Endothelial cell of umbilical vein (primary cell): ENCODE measurements at regions not wholly inside any gene's neighbourhood (a gene's known extent, or its start where the extent isn't known, plus 50 kb on each side); places are given as distances from the start of the nearest gene placed in this dataset.

ENCODE experiments used
- BruUV-seq: library from RNA; stranded (reverse); fragments of 400-500 nt; replicated peaks from 2 replicates; lab custom pipeline; 2021; lab: Mats Ljungman, UMichigan
- CTCF ChIA-PET: fragments of 300-600, 350-600 bp; sonication (Branson Sonifier 250); formaldehyde crosslinking; loops from one replicate; lab custom pipeline; 2021; ENCODE audit warnings: antibody characterized with exemption, inconsistent platforms; lab: Charles Lee
- POLR2A ChIA-PET: fragments of 300-600, 350-600 bp; sonication (Branson Sonifier 250); formaldehyde crosslinking; loops from one replicate; lab custom pipeline; 2021; ENCODE audit warnings: antibody characterized with exemption, inconsistent platforms; lab: Charles Lee
- DNase-seq: peaks from one replicate; pipeline ENCODE4 v3.0.0-alpha.2; 2011; ENCODE audit warnings: low read depth, low spot score
- FAIRE-seq: peaks from 2 replicates; lab custom pipeline; 2011; peaks lifted over from hg19 to GRCh38; lab: Jason Lieb, UNC
- H2AFZ ChIP-seq: 2 replicates; pipeline ENCODE4 v1.6.0; 2012; ENCODE audit warnings: low read depth, low read length, control low read depth, inconsistent platforms
- H3K27ac ChIP-seq: 2 replicates; pipeline ENCODE4 v1.5.1; 2011; ENCODE audit warnings: low read depth, mild to moderate bottlenecking, control low read depth, low read length, moderate library complexity; ENCODE audit not compliant: insufficient read depth
- H3K27me3 ChIP-seq, 2 experiments: 2 replicates each; pipeline versions ENCODE4 v1.6.0 to v1.6.1; 2011; ENCODE audit warnings: low read length in 2 of 2, mixed read lengths in 1 of 2; ENCODE audit not compliant: control insufficient read depth in 2 of 2, insufficient read depth in 2 of 2
- H3K36me3 ChIP-seq, 2 experiments: 2 replicates in 1 of 2; 3 replicates in 1 of 2; pipeline ENCODE4 v1.5.1; 2011; ENCODE audit warnings: low read length in 2 of 2, mild to moderate bottlenecking in 1 of 2, moderate library complexity in 1 of 2; ENCODE audit not compliant: control insufficient read depth in 2 of 2, insufficient read depth in 2 of 2; ENCODE audit errors: extremely low read depth in 1 of 2
- H3K4me1 ChIP-seq: 3 replicates; pipeline ENCODE4 v1.5.1; 2011; ENCODE audit warnings: mild to moderate bottlenecking, low read length; ENCODE audit not compliant: control insufficient read depth, insufficient read depth; ENCODE audit errors: extremely low read depth
- H3K4me2 ChIP-seq: 2 replicates; pipeline ENCODE4 v1.6.1; 2011; ENCODE audit warnings: low read length, control low read depth, mixed read lengths; ENCODE audit not compliant: insufficient read depth
- H3K4me3 ChIP-seq, 3 experiments: fragments of 200-600 bp in 1 of 3; sonication (generic), shearing (Covaris generic) in 1 of 3; replicated peaks in 1 of 3; 2 replicates each; pipeline ENCODE4 v1.5.1; 2011 to 2016; ENCODE audit warnings: control low read depth in 3 of 3, low read length in 3 of 3, mild to moderate bottlenecking in 2 of 3, inconsistent platforms in 1 of 3, low read depth in 1 of 3, moderate library complexity in 1 of 3; ENCODE audit not compliant: insufficient read depth in 1 of 3
- H3K79me2 ChIP-seq: 2 replicates; pipeline ENCODE4 v1.6.0; 2012; ENCODE audit warnings: low read length, inconsistent platforms; ENCODE audit not compliant: control insufficient read depth, insufficient read depth
- H3K9ac ChIP-seq: replicated peaks from 2 replicates; pipeline ENCODE3; 2011; ENCODE audit warnings: low read length, control low read depth; ENCODE audit not compliant: insufficient read depth; ENCODE audit errors: extremely low read depth
- H3K9me1 ChIP-seq: replicated peaks from 3 replicates; pipeline ENCODE4 v1.6.0; 2011; ENCODE audit warnings: mild to moderate bottlenecking, low read length; ENCODE audit not compliant: control insufficient read depth, insufficient read depth; ENCODE audit errors: extremely low read depth
- H3K9me3 ChIP-seq: replicated peaks from 2 replicates; pipeline ENCODE4 v1.5.1; 2012; ENCODE audit warnings: low read length, inconsistent platforms; ENCODE audit not compliant: control insufficient read depth, insufficient read depth
- H4K20me1 ChIP-seq: replicated peaks from 2 replicates; pipeline ENCODE3; 2011; ENCODE audit warnings: mild to moderate bottlenecking, low read length; ENCODE audit not compliant: control insufficient read depth, insufficient read depth; ENCODE audit errors: extremely low read depth
- EZH2 ChIP-seq: IDR thresholded peaks from 2 replicates; pipeline ENCODE4 v1.6.1; 2012; ENCODE audit warnings: borderline replicate concordance, low read depth, mild to moderate bottlenecking, moderate library complexity, low read length, inconsistent platforms; ENCODE audit not compliant: severe bottlenecking
- FOS ChIP-seq: IDR thresholded peaks from 2 replicates; pipeline ENCODE4 v1.6.1; 2011; ENCODE audit warnings: mild to moderate bottlenecking, low read length, moderate library complexity, borderline replicate concordance; ENCODE audit not compliant: insufficient read depth
- GATA2 ChIP-seq: IDR thresholded peaks from 2 replicates; pipeline ENCODE4 v1.7.0; 2011; ENCODE audit warnings: low read depth, mild to moderate bottlenecking, moderate library complexity, mixed read lengths, low read length; ENCODE audit not compliant: insufficient read length, insufficient read depth
- JUN ChIP-seq: IDR thresholded peaks from 2 replicates; pipeline ENCODE4 v1.6.1; 2011; ENCODE audit warnings: borderline replicate concordance, low read depth; ENCODE audit not compliant: insufficient read length, insufficient read depth
- MAX ChIP-seq: IDR thresholded peaks from 2 replicates; pipeline ENCODE4 v1.6.1; 2011; ENCODE audit not compliant: insufficient read depth, insufficient read length
- MYC ChIP-seq: IDR thresholded peaks from one replicate; pipeline ENCODE4 v1.6.1; 2011; ENCODE audit warnings: mild to moderate bottlenecking, low read depth, low read length
- POLR2A ChIP-seq: IDR thresholded peaks from 2 replicates; pipeline ENCODE4 v1.6.1; 2012; ENCODE audit warnings: low read depth, mild to moderate bottlenecking, control low read depth, low read length
- POLR2AphosphoS5 ChIP-seq: IDR thresholded peaks from 2 replicates; pipeline ENCODE4 v1.6.1; 2012; ENCODE audit warnings: low read depth, mild to moderate bottlenecking, control low read depth, low read length, moderate library complexity; ENCODE audit not compliant: insufficient read depth
- dilution Hi-C: fragments of 300-500 bp; cut with MboI; formaldehyde crosslinking; loops from one replicate; pipeline ENCODE4 v1.15.0; 2019; ENCODE audit warnings: low sequenced_read_pairs; ENCODE audit not compliant: extremely low pct_ligation_motif_present
- intact Hi-C: fragments of 100-400 bp; cut with micrococcal nuclease; formaldehyde crosslinking; loops from one replicate; pipeline ENCODE4 v1.10.0; 2022
- TF ChIP-seq, protein P1 (sequence below), 2 donors: IDR thresholded peaks; 1 replicate in 1 of 2; 2 replicates in 1 of 2; pipeline ENCODE4 v1.5.1; 2011; ENCODE audit warnings: low read length in 2 of 2, mild to moderate bottlenecking in 2 of 2, moderate library complexity in 2 of 2, control low read depth in 1 of 2, inconsistent platforms in 1 of 2, low read depth in 1 of 2; ENCODE audit not compliant: insufficient read depth in 1 of 2; ENCODE audit errors: extremely low read depth in 1 of 2

GRCh38 chr20:4089756-4090487 is 58.7 kb upstream of the SMOX start:
- Histone ChIP-seq H3K9ac (no peak overlapping the region), H3K4me3 (no peak overlapping the region), H3K79me2 (no peaks in the 10 kb centered on the region), H3K27me3 (no peaks in the 10 kb centered on the region), H3K9me3 (no peaks in the 10 kb centered on the region), H4K20me1 (no peaks in the 10 kb centered on the region), H3K4me2 (no peak overlapping the region), H3K27ac (no peak overlapping the region), H3K36me3 (no peaks in the 10 kb centered on the region), H2AFZ (no peak overlapping the region), H3K4me1 (peaks cover 4% of the 10 kb centered on the region), H3K9me1 (no peaks in the 10 kb centered on the region)
- FAIRE-seq, result no peak
- no peak for TF ChIP-seq POLR2A
- no peak for TF ChIP-seq EZH2
- TF ChIP-seq MYC, result no peak
- TF ChIP-seq, protein P1, sequence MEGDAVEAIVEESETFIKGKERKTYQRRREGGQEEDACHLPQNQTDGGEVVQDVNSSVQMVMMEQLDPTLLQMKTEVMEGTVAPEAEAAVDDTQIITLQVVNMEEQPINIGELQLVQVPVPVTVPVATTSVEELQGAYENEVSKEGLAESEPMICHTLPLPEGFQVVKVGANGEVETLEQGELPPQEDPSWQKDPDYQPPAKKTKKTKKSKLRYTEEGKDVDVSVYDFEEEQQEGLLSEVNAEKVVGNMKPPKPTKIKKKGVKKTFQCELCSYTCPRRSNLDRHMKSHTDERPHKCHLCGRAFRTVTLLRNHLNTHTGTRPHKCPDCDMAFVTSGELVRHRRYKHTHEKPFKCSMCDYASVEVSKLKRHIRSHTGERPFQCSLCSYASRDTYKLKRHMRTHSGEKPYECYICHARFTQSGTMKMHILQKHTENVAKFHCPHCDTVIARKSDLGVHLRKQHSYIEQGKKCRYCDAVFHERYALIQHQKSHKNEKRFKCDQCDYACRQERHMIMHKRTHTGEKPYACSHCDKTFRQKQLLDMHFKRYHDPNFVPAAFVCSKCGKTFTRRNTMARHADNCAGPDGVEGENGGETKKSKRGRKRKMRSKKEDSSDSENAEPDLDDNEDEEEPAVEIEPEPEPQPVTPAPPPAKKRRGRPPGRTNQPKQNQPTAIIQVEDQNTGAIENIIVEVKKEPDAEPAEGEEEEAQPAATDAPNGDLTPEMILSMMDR (IDR thresholded peaks at IDR 0.05; ENCODE audit: extremely low read depth in 1 of 2, insufficient read depth in 1 of 2, low read depth in 1 of 2, low read length in 2 of 2), result no peak
- no peak for TF ChIP-seq JUN
- no peak for TF ChIP-seq GATA2
- no peak for TF ChIP-seq POLR2AphosphoS5
- TF ChIP-seq MAX, result no peak
- TF ChIP-seq FOS, result no peak
- no TSS peak for BruUV-seq
- DNase-seq, result no peak
- ChIA-PET POLR2A (no interaction called here), CTCF (interaction anchor here (0.9 kb wide), 1 partner anchor 106 kb away, joined by 4 read pairs; no protein-coding TSS in a partner anchor)
- dilution Hi-C loops, result no loop called here
- intact Hi-C loops, result no loop called here
